CD4-positive, CD25-positive, alpha-beta regulatory T cell (primary cell): ENCODE measurements at regions not wholly inside any gene's neighbourhood (a gene's known extent, or its start where the extent isn't known, plus 50 kb on each side); places are given as distances from the start of the nearest gene placed in this dataset.

Source experiments
- ATAC-seq, 2 donors: fragments of 150-1000 bp; cut with Tn5 transposase; one replicate each; pipeline ENCODE4 v1.10.0; 2021; ENCODE audit warnings: low read depth in 2 of 2, moderate number of reproducible peaks in 2 of 2, moderate library complexity in 1 of 2
- DNase-seq, 3 donors: peaks; one replicate each; pipeline versions ENCODE4 v3.0.0 to v3.0.0-alpha.2; 2012 to 2022; ENCODE audit warnings: mixed read lengths in 1 of 3
- H3K27ac ChIP-seq: one replicate; pipeline ENCODE4 v1.7.0; 2013; ENCODE audit warnings: mild to moderate bottlenecking, low read length; ENCODE audit not compliant: insufficient read depth, poor library complexity, severe bottlenecking
- H3K27me3 ChIP-seq: one replicate; pipeline ENCODE4 v1.7.0; 2013; ENCODE audit warnings: low read length; ENCODE audit not compliant: control insufficient read depth, insufficient read depth
- H3K36me3 ChIP-seq: one replicate; pipeline ENCODE4 v1.7.0; 2013; ENCODE audit warnings: mild to moderate bottlenecking, low read length, moderate library complexity; ENCODE audit not compliant: control insufficient read depth, insufficient read depth
- H3K4me1 ChIP-seq: 2 replicates; pipeline ENCODE4 v1.7.0; 2013; ENCODE audit warnings: mild to moderate bottlenecking, low read length; ENCODE audit not compliant: insufficient read depth, control insufficient read depth, poor library complexity, severe bottlenecking
- H3K4me3 ChIP-seq: one replicate; pipeline ENCODE4 v1.7.0; 2013; ENCODE audit warnings: low read depth, mild to moderate bottlenecking, low read length, moderate library complexity
- H3K9me3 ChIP-seq, 2 experiments: 1 replicate in 1 of 2; 2 replicates in 1 of 2; pipeline ENCODE4 v1.7.0; 2013; ENCODE audit warnings: low read length in 2 of 2, mild to moderate bottlenecking in 1 of 2, moderate library complexity in 1 of 2; ENCODE audit not compliant: control insufficient read depth in 2 of 2
- H3K27ac Mint-ChIP-seq, 3 donors: one replicate each; pipeline ENCODE4 v1.8.0; 2020 to 2022; ENCODE audit warnings: mild to moderate bottlenecking in 3 of 3, mixed read lengths in 3 of 3, moderate library complexity in 2 of 3
- H3K27me3 Mint-ChIP-seq: one replicate; pipeline ENCODE4 v1.8.0; 2022; ENCODE audit warnings: mild to moderate bottlenecking, mixed read lengths
- H3K36me3 Mint-ChIP-seq: one replicate; pipeline ENCODE4 v1.8.0; 2020; ENCODE audit warnings: mixed read lengths
- H3K4me1 Mint-ChIP-seq, 4 donors: one replicate each; pipeline ENCODE4 v1.8.0; 2020 to 2022; ENCODE audit warnings: mixed read lengths in 4 of 4, mild to moderate bottlenecking in 1 of 4
- H3K4me3 Mint-ChIP-seq, 4 donors: one replicate each; pipeline ENCODE4 v1.8.0; 2020 to 2022; ENCODE audit warnings: mild to moderate bottlenecking in 4 of 4, mixed read lengths in 4 of 4, moderate library complexity in 3 of 4
- H3K9me3 Mint-ChIP-seq, 7 donors: one replicate each; pipeline ENCODE4 v1.8.0; 2020 to 2022; ENCODE audit warnings: mixed read lengths in 7 of 7, mild to moderate bottlenecking in 3 of 7, moderate library complexity in 2 of 7

GRCh38 chr3:29100292-29100691, 180.6 kb upstream of the RBMS3 start:
- H3K4me1 Mint-ChIP-seq: no peaks in the 10 kb centered on the region
- H3K4me3 Mint-ChIP-seq: no peak overlapping the region
- no peak overlapping the region for H3K4me3 ChIP-seq
- H3K27ac ChIP-seq: no peak overlapping the region
- no peaks in the 10 kb centered on the region for H3K36me3 Mint-ChIP-seq
- no peak overlapping the region for H3K27ac Mint-ChIP-seq
- DNase-seq (no peak), ATAC-seq (no peak)
- no peaks in the 10 kb centered on the region for H3K27me3 Mint-ChIP-seq
- H3K27me3 ChIP-seq: no peaks in the 10 kb centered on the region
- H3K36me3 ChIP-seq: no peaks in the 10 kb centered on the region
- peaks cover 0 to 17% (median 9%) of the 10 kb centered on the region in 7 donors for H3K9me3 Mint-ChIP-seq
- peaks cover 0 to 12% of the 10 kb centered on the region in 2 experiments for H3K9me3 ChIP-seq
- no peaks in the 10 kb centered on the region for H3K4me1 ChIP-seq

- Histone ChIP-seq H3K4me3 (no peak overlapping the region), H3K4me1 (no peaks in the 10 kb centered on the region), H3K9me3 (no peaks in the 10 kb centered on the region), H3K27me3 (no peaks in the 10 kb centered on the region), H3K36me3 (no peaks in the 10 kb centered on the region), H3K27ac (no peak overlapping the region)
- H3K27ac Mint-ChIP-seq: no peak overlapping the region
- H3K9me3 Mint-ChIP-seq: peaks cover 0 to 9% (median 3%) of the 10 kb centered on the region in 7 donors
- H3K4me3 Mint-ChIP-seq: no peak overlapping the region
- DNase-seq (no peak), ATAC-seq (no peak)
- H3K4me1 Mint-ChIP-seq: no peaks in the 10 kb centered on the region
- no peaks in the 10 kb centered on the region for H3K27me3 Mint-ChIP-seq
- H3K36me3 Mint-ChIP-seq: no peaks in the 10 kb centered on the region
Observed at GRCh38 chr3:29128001-29128400, 152.9 kb upstream of the RBMS3 start.

GRCh38 chr3:29137601-29138000, 143.3 kb upstream of the RBMS3 start:
- Histone ChIP-seq H3K36me3 (no peaks in the 10 kb centered on the region), H3K4me1 (no peaks in the 10 kb centered on the region), H3K27me3 (no peaks in the 10 kb centered on the region), H3K9me3 (no peaks in the 10 kb centered on the region), H3K4me3 (no peak overlapping the region), H3K27ac (no peak overlapping the region)
- Mint-ChIP-seq H3K36me3 (no peaks in the 10 kb centered on the region), H3K4me1 (peaks cover 0 to 4% (median 0%) of the 10 kb centered on the region in 4 donors), H3K27me3 (no peaks in the 10 kb centered on the region), H3K4me3 (no peak overlapping the region), H3K9me3 (peaks cover 0 to 5% (median 0%) of the 10 kb centered on the region in 7 donors), H3K27ac (no peak overlapping the region)
- ATAC-seq: no peak
- DNase-seq: no peak

- no peaks in the 10 kb centered on the region for H3K4me1 ChIP-seq
- Mint-ChIP-seq H3K36me3 (no peaks in the 10 kb centered on the region), H3K9me3 (peaks cover 0 to 2% (median 0%) of the 10 kb centered on the region in 7 donors), H3K4me3 (no peak overlapping the region), H3K27ac (no peak overlapping the region), H3K4me1 (peaks cover 0 to 5% (median under 1%) of the 10 kb centered on the region in 4 donors), H3K27me3 (no peaks in the 10 kb centered on the region)
- ATAC-seq (no peak), DNase-seq (no peak)
- H3K36me3 ChIP-seq: no peaks in the 10 kb centered on the region
- H3K27ac ChIP-seq: no peak overlapping the region
- H3K9me3 ChIP-seq: no peaks in the 10 kb centered on the region
- no peak overlapping the region for H3K4me3 ChIP-seq
- no peaks in the 10 kb centered on the region for H3K27me3 ChIP-seq
Observed at GRCh38 chr3:29138171-29138570, 142.7 kb upstream of the RBMS3 start.

- peaks cover 0 to 7% (median 1%) of the 10 kb centered on the region in 4 donors for H3K4me1 Mint-ChIP-seq
- H3K9me3 Mint-ChIP-seq: peaks cover 0 to 2% (median 0%) of the 10 kb centered on the region in 7 donors
- peak; percentile 67 to 73 for ATAC-seq
- Histone ChIP-seq H3K27ac (no peak overlapping the region), H3K27me3 (no peaks in the 10 kb centered on the region), H3K4me3 (no peak overlapping the region), H3K9me3 (no peaks in the 10 kb centered on the region), H3K4me1 (no peaks in the 10 kb centered on the region), H3K36me3 (no peaks in the 10 kb centered on the region)
- no peak overlapping the region for H3K27ac Mint-ChIP-seq
- peak in 2 of 3 donors; percentile 23 to 52 for DNase-seq
- no peaks in the 10 kb centered on the region for H3K36me3 Mint-ChIP-seq
- no peaks in the 10 kb centered on the region for H3K27me3 Mint-ChIP-seq
- no peak overlapping the region for H3K4me3 Mint-ChIP-seq
Observed at GRCh38 chr3:29140666-29141065, 140.2 kb upstream of the RBMS3 start.

GRCh38 chr3:29141197-29141917, 139.5 kb upstream of the RBMS3 start:
- no peak overlapping the region for H3K4me3 Mint-ChIP-seq
- H3K27me3 Mint-ChIP-seq: no peaks in the 10 kb centered on the region
- no peak overlapping the region for H3K4me3 ChIP-seq
- H3K9me3 Mint-ChIP-seq: peaks cover 0 to 2% (median 0%) of the 10 kb centered on the region in 7 donors
- peaks cover 0 to 7% (median 1%) of the 10 kb centered on the region in 4 donors for H3K4me1 Mint-ChIP-seq
- no peaks in the 10 kb centered on the region for H3K9me3 ChIP-seq
- H3K36me3 ChIP-seq: no peaks in the 10 kb centered on the region
- no peak overlapping the region for H3K27ac Mint-ChIP-seq
- DNase-seq (no peak), ATAC-seq (no peak)
- H3K4me1 ChIP-seq: no peaks in the 10 kb centered on the region
- no peak overlapping the region for H3K27ac ChIP-seq
- no peaks in the 10 kb centered on the region for H3K27me3 ChIP-seq
- no peaks in the 10 kb centered on the region for H3K36me3 Mint-ChIP-seq

GRCh38 chr3:29141918-29142275, 139.0 kb upstream of the RBMS3 start:
- no peak for DNase-seq
- Histone ChIP-seq H3K27ac (no peak overlapping the region), H3K4me3 (no peak overlapping the region), H3K4me1 (no peaks in the 10 kb centered on the region), H3K9me3 (no peaks in the 10 kb centered on the region), H3K36me3 (no peaks in the 10 kb centered on the region), H3K27me3 (no peaks in the 10 kb centered on the region)
- no peak overlapping the region for H3K27ac Mint-ChIP-seq
- ATAC-seq: no peak
- no peaks in the 10 kb centered on the region for H3K27me3 Mint-ChIP-seq
- H3K4me3 Mint-ChIP-seq: no peak overlapping the region
- H3K9me3 Mint-ChIP-seq: peaks cover 0 to 2% (median 0%) of the 10 kb centered on the region in 7 donors
- no peaks in the 10 kb centered on the region for H3K36me3 Mint-ChIP-seq
- H3K4me1 Mint-ChIP-seq: peaks cover 0 to 7% (median 1%) of the 10 kb centered on the region in 4 donors

- Histone ChIP-seq H3K36me3 (no peaks in the 10 kb centered on the region), H3K27ac (no peak overlapping the region), H3K9me3 (no peaks in the 10 kb centered on the region), H3K4me3 (no peak overlapping the region), H3K4me1 (no peaks in the 10 kb centered on the region), H3K27me3 (no peaks in the 10 kb centered on the region)
- Mint-ChIP-seq H3K27me3 (no peaks in the 10 kb centered on the region), H3K4me3 (no peak overlapping the region), H3K4me1 (peaks cover 0 to 6% (median 1%) of the 10 kb centered on the region in 4 donors), H3K27ac (no peak overlapping the region), H3K36me3 (no peaks in the 10 kb centered on the region), H3K9me3 (peaks cover 0 to 2% (median 0%) of the 10 kb centered on the region in 7 donors)
- DNase-seq (no peak), ATAC-seq (no peak)
Observed at GRCh38 chr3:29143151-29143550, 137.7 kb upstream of the RBMS3 start.
